SK-N-SH treated with all-trans-retinoic acid at 6 μM for 48 hours (cell line): ENCODE measurements at regions not wholly inside any gene's neighbourhood (a gene's known extent, or its start where the extent isn't known, plus 50 kb on each side); places are given as distances from the start of the nearest gene placed in this dataset.

Experiments
- ARNTL ChIP-seq: fragments of 450-650 bp; formaldehyde crosslinking; IDR thresholded peaks from 2 replicates; pipeline ENCODE4 v1.5.0; 2020; ENCODE audit warnings: low read depth, mild to moderate bottlenecking, moderate library complexity, borderline replicate concordance
- ISL1 ChIP-seq: fragments of 250-450 bp; sonication (Bioruptor Pico); IDR thresholded peaks from 2 replicates; pipeline ENCODE4 v2.1.2; 2022; ENCODE audit warnings: mild to moderate bottlenecking, moderate library complexity
- SNAI2 ChIP-seq: fragments of 250-450 bp; sonication (Bioruptor Pico); IDR thresholded peaks from 2 replicates; pipeline ENCODE4 v1.5.0; 2020; ENCODE audit warnings: mild to moderate bottlenecking, moderate library complexity

GRCh38 chr7:138342990-138343389 lies 117.1 kb upstream of the TRIM24 start:
- TF ChIP-seq SNAI2 (CRISPR knock-in tag) (no peak), ARNTL (CRISPR knock-in tag) (no peak), ISL1 (CRISPR knock-in tag) (no peak)
